GM06990 (cell line): ENCODE measurements at regions not wholly inside any gene's neighbourhood (a gene's known extent, or its start where the extent isn't known, plus 50 kb on each side); places are given as distances from the start of the nearest gene placed in this dataset.

Experiments
- DNase-seq: peaks from one replicate; pipeline ENCODE4 v3.0.0-alpha.2; 2011; ENCODE audit not compliant: insufficient read length; ENCODE audit errors: extremely low read depth
- H3K27me3 ChIP-seq: replicated peaks from 2 replicates; pipeline ENCODE4 v1.6.0; 2011; ENCODE audit warnings: low read length; ENCODE audit not compliant: control insufficient read depth, insufficient read depth
- H3K36me3 ChIP-seq: 2 replicates; pipeline ENCODE4 v1.5.1; 2011; ENCODE audit warnings: low read length; ENCODE audit not compliant: control insufficient read depth, insufficient read depth
- H3K4me3 ChIP-seq: replicated peaks from 2 replicates; pipeline ENCODE4 v1.5.1; 2011; ENCODE audit warnings: low read depth, mild to moderate bottlenecking, control low read depth, low read length
- CTCF ChIP-seq: IDR thresholded peaks from 2 replicates; pipeline ENCODE4 v1.5.1; 2011; ENCODE audit warnings: low read length, control low read depth, mild to moderate bottlenecking, inconsistent platforms; ENCODE audit not compliant: insufficient read depth, poor library complexity, severe bottlenecking

DNA sequence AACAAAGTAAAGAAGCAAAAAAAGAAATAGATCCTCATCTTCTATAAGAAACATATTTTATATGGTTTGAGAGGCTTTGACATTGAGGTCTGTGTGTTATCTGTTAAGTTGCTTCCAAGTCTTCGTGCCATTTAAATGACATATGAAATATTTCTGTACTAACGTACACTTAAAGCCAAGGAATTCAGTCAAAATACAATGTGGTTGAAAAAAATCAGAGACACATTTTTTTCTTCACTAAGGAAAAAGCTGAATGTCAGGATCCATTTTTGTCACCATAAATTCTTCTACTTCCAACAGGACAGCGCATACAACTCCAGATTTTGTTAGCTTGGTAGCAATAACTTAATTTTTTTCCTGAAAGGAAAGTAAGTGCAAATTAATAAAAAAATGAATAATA lies 168.5 kb downstream of the FAT4 start:
- no peaks in the 10 kb centered on the region for H3K27me3 ChIP-seq
- TF ChIP-seq CTCF, result no peak
- no peak overlapping the region for H3K4me3 ChIP-seq
- DNase-seq, result no peak
- no peaks in the 10 kb centered on the region for H3K36me3 ChIP-seq

DNA sequence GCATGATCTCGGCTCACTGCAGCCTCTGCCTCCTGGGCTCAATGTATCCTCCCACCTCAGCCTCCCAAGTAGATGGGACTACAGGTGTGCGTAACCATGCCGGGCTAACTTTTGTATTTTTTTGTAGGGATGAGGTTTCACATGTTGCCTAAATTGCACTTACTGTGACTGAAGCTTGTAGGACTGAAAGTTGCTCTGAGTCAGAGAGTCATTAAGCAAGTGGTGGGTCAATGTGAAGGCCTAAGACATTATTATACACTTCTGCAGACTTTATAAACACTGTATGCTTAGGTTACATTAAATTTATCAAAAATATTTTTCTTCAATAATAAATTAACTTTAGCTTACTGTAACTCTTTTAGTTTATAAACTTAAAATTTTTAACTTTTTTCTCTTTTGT lies 170.2 kb downstream of the FAT4 start:
- Histone ChIP-seq H3K36me3 (no peaks in the 10 kb centered on the region), H3K27me3 (no peaks in the 10 kb centered on the region), H3K4me3 (no peak overlapping the region)
- no peak for TF ChIP-seq CTCF
- no peak for DNase-seq

DNA sequence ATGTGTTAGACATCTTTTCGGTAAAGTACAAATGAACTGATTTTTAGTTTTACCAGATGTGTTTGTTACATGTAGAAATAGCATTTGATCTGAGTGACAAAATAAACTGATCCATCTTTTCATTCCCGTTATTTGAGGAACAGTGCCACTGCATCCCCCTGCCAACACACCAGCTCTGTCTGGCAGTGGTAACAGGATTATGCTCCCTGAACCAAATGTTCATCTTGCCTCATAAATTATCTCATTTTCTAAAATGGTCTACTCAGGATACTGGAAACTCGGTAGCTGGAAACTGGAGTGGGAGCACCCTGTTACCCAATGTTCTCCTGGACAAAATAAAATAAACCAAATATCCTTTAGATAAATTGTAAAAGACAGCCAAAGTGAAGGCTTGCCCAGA lies 171.6 kb downstream of the FAT4 start:
- no peak for TF ChIP-seq CTCF
- Histone ChIP-seq H3K36me3 (no peaks in the 10 kb centered on the region), H3K4me3 (no peak overlapping the region), H3K27me3 (no peaks in the 10 kb centered on the region)
- no peak for DNase-seq

DNA sequence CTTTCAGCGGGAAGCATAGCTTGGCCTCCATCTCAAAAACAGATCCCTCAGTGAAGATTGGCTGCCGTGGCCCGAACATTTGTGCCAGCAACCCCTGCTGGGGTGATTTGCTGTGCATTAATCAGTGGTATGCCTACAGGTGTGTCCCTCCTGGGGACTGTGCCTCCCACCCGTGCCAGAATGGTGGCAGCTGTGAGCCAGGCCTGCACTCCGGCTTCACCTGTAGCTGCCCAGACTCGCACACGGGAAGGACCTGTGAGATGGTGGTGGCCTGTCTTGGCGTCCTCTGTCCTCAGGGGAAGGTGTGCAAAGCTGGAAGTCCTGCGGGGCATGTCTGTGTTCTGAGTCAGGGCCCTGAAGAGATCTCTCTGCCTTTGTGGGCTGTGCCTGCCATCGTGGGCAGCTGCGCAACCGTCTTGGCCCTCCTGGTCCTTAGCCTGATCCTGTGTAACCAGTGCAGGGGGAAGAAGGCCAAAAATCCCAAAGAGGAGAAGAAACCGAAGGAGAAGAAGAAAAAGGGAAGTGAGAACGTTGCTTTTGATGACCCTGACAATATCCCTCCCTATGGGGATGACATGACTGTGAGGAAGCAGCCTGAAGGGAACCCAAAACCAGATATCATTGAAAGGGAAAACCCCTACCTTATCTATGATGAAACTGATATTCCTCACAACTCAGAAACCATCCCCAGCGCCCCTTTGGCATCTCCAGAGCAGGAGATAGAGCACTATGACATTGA lies 175.4 kb downstream of the FAT4 start:
- H3K36me3 ChIP-seq, result no peaks in the 10 kb centered on the region
- DNase-seq, result no peak
- H3K4me3 ChIP-seq, result no peak overlapping the region
- TF ChIP-seq CTCF, result no peak
- H3K27me3 ChIP-seq, result no peaks in the 10 kb centered on the region

- H3K36me3 ChIP-seq, result no peaks in the 10 kb centered on the region
- no peaks in the 10 kb centered on the region for H3K27me3 ChIP-seq
- no peak for DNase-seq
- TF ChIP-seq CTCF, result no peak
- no peak overlapping the region for H3K4me3 ChIP-seq
These were observed 178.2 kb downstream of the FAT4 start for GRCh38 chr4:125492957-125493356.

DNA sequence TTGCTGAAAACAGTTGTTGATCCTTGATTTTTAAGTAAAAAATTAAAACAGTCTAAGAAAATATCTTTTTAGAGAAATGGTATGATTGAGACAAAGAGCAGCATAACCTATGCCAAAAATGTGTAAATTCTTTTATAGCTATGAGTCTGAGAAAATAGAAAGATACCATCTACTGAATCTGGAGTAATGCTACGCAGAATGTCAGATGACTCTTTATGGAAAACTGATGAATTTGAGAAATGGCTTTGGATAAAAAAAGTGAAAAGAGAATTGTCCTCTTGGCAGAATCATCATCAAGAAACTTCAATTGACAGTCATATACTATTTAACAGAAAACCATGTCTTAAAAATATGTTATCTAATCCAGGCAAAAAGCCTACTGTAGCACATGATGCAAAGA lies 183.1 kb downstream of the FAT4 start:
- Histone ChIP-seq H3K27me3 (no peaks in the 10 kb centered on the region), H3K4me3 (no peak overlapping the region), H3K36me3 (no peaks in the 10 kb centered on the region)
- no peak for DNase-seq
- TF ChIP-seq CTCF, result no peak
